ENCODE measurements at regions not wholly inside any gene's neighbourhood (a gene's known extent, or its start where the extent isn't known, plus 50 kb on each side); places are given as distances from the start of the nearest gene placed in this dataset.

DNA sequence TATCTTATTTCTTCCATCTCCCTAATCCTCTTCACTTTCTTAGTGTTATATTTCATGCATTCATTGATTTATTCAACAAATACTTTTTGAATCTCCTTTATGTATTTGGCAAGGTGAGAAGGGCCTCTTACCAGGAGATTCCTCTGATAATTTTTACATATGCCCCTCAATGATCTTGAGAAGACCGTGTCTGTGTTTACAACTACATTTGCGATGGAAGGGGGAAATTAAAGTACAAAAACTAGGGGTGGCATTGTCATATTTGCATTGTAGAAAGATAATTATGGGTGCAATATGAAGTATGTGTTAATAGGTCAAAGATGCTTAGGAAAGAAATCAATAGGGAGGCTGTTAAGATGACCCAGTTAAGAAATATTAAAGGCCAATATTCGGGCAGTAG is 1108.4 kb upstream of the MIR17HG start:
- peaks cover 2% of the 10 kb centered on the region for H3K27me3 ChIP-seq
- H3K9me3 ChIP-seq, result no peaks in the 10 kb centered on the region
- intact Hi-C loops (cut with DNase I), result no loop called here
- WGBS, 3 donors, result 88 to 89% (median 88%) methylated on average over 3 of the region's 3 CpGs
- no peaks in the 10 kb centered on the region for H3K4me1 ChIP-seq (ENCODE audit: insufficient read depth)
- H3K36me3 ChIP-seq, result no peaks in the 10 kb centered on the region
- TF ChIP-seq CTCF (IDR thresholded peaks at IDR 0.05), result no peak
- no peak for TF ChIP-seq POLR2A (IDR thresholded peaks at IDR 0.05)
- no peak for TF ChIP-seq EP300 (IDR thresholded peaks at IDR 0.05)
- H3K27ac ChIP-seq, result no peak overlapping the region
- no peak for DNase-seq
- H3K4me3 ChIP-seq, result no peak overlapping the region

GRCh38 chr13:90246005-90246404 is 1101.5 kb upstream of the MIR17HG start:
- TF ChIP-seq EP300 (IDR thresholded peaks at IDR 0.05) (no peak), POLR2A (IDR thresholded peaks at IDR 0.05) (no peak), CTCF (IDR thresholded peaks at IDR 0.05) (no peak)
- intact Hi-C loops (cut with DNase I), result no loop called here
- WGBS, 3 donors, result 75 to 88% (median 81%) methylated on average over 1 of the region's 1 CpG
- Histone ChIP-seq H3K27me3 (no peaks in the 10 kb centered on the region), H3K9me3 (no peaks in the 10 kb centered on the region), H3K27ac (no peak overlapping the region), H3K36me3 (no peaks in the 10 kb centered on the region), H3K4me1 (ENCODE audit: insufficient read depth) (no peaks in the 10 kb centered on the region), H3K4me3 (no peak overlapping the region)
- no peak for DNase-seq

DNA sequence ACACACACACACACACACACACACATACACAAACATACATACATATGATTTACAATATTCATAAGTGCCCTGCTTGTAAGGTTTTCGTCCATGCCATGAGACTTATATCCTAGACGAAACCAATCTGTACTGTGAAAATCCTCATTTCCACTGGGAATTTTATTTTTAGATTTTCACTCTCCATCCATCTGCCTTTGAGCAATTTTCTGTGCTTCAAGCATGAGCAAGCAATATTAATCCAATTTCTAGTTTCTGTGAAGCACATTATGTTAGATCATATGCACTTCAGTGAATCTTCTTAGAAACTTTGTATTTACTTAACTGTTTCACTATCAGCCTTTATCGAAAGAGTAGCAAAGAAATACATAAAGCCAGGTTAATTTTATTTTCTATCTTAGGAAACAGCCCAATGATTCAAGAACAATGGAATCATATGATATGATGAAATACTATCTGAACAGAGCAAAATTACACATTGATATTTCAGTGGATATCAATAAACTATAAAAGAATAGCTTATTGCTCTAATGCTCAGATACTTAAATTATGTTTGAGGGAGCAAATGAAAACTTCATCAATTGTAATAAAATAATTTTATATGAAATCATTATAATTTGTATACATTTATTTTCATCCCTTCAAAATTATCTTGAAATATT is 1100.7 kb upstream of the MIR17HG start:
- 82 to 88% (median 86%) methylated on average over 3 of the region's 3 CpGs for WGBS, 3 donors

DNA sequence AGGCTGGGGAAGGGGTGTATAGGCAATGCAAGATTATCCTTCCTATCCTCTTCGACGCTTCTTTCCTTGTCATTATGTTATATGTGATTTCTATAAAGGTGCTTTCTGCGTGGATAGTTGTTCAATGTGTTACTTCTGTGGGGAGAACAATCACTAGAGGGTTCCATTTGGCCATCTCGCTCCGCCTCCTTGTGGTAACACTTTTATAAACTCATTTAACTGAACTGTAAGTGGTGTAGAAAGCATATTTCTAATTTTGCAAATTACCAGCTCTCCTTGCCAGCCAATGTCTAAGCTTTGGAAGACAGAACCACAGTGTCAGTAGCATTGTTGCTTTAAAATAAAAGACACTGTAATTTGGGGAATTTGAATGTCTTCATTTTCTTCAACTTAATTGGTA is 1093.7 kb upstream of the MIR17HG start:
- Histone ChIP-seq H3K27me3 (no peaks in the 10 kb centered on the region), H3K9me3 (no peaks in the 10 kb centered on the region), H3K4me1 (ENCODE audit: insufficient read depth) (no peaks in the 10 kb centered on the region), H3K27ac (no peak overlapping the region), H3K4me3 (no peak overlapping the region), H3K36me3 (no peaks in the 10 kb centered on the region)
- intact Hi-C loops (cut with DNase I), result no loop called here
- TF ChIP-seq POLR2A (IDR thresholded peaks at IDR 0.05), result no peak
- TF ChIP-seq CTCF (IDR thresholded peaks at IDR 0.05), result no peak
- TF ChIP-seq EP300 (IDR thresholded peaks at IDR 0.05), result no peak
- 89 to 94% (median 92%) methylated on average over 5 of the region's 5 CpGs for WGBS, 3 donors
- no peak for DNase-seq

More for the DNA sequence above, 1100.7 kb upstream of the MIR17HG start:
- Histone ChIP-seq H3K9me3 (no peaks in the 10 kb centered on the region), H3K27ac (no peak overlapping the region), H3K4me3 (no peak overlapping the region), H3K4me1 (ENCODE audit: insufficient read depth) (no peaks in the 10 kb centered on the region), H3K36me3 (no peaks in the 10 kb centered on the region), H3K27me3 (no peaks in the 10 kb centered on the region)
- intact Hi-C loops (cut with DNase I), result no loop called here
- DNase-seq, result no peak
- TF ChIP-seq CTCF (IDR thresholded peaks at IDR 0.05) (no peak), POLR2A (IDR thresholded peaks at IDR 0.05) (no peak), EP300 (IDR thresholded peaks at IDR 0.05) (no peak)

Data from ovary (tissue), 7 donors.